GM10266 (cell line): ENCODE measurements at regions not wholly inside any gene's neighbourhood (a gene's known extent, or its start where the extent isn't known, plus 50 kb on each side); places are given as distances from the start of the nearest gene placed in this dataset.
A peak's percentile ranks its signal among the peaks of the same experiment; 100 is the strongest.

Experiments
- DNase-seq: peaks from one replicate; pipeline ENCODE4 v3.0.0; 2012; ENCODE audit errors: extremely low spot score
- CTCF ChIP-seq: IDR thresholded peaks from 2 replicates; pipeline ENCODE4 v1.5.1; 2012; ENCODE audit warnings: mild to moderate bottlenecking, low read depth; ENCODE audit not compliant: control insufficient read depth, insufficient read depth; ENCODE audit errors: missing control alignments

- peak; percentile 11 for TF ChIP-seq CTCF
- no peak for DNase-seq
These were observed 401.0 kb downstream of the PAX1 start for GRCh38 chr20:22106308-22106938.

GRCh38 chr20:22101606-22102005 lies 396.1 kb downstream of the PAX1 start:
- no peak for TF ChIP-seq CTCF

GRCh38 chr20:22100686-22101085 lies 395.2 kb downstream of the PAX1 start:
- no peak for TF ChIP-seq CTCF
- DNase-seq: no peak

More at GRCh38 chr20:22101606-22102005, 396.1 kb downstream of the PAX1 start:
- DNase-seq: no peak

GRCh38 chr20:22099348-22099747 lies 393.9 kb downstream of the PAX1 start:
- no peak for TF ChIP-seq CTCF
- DNase-seq: no peak

GRCh38 chr20:22098511-22098910 lies 393.0 kb downstream of the PAX1 start:
- TF ChIP-seq CTCF: no peak

GRCh38 chr20:22093122-22093521 lies 387.7 kb downstream of the PAX1 start:
- DNase-seq: no peak
- TF ChIP-seq CTCF: no peak

More at GRCh38 chr20:22098511-22098910, 393.0 kb downstream of the PAX1 start:
- no peak for DNase-seq

GRCh38 chr20:22088882-22089281 lies 383.4 kb downstream of the PAX1 start:
- no peak for DNase-seq
- no peak for TF ChIP-seq CTCF
